GM19467 (cell line): ENCODE measurements at regions not wholly inside any gene's neighbourhood (a gene's known extent, or its start where the extent isn't known, plus 50 kb on each side); places are given as distances from the start of the nearest gene placed in this dataset.
"Not testable (repeated sequence)": the region's sequence is repeated elsewhere in the genome, so short reads cannot be mapped to it uniquely, and the experiment has no call there.

Experiments
- ATAC-seq: cut with Tn5 transposase; IDR thresholded peaks from one replicate; pipeline ENCODE4 v1.9.1; 2021; ENCODE audit warnings: mild to moderate bottlenecking, moderate library complexity; ENCODE audit not compliant: unreplicated experiment

DNA sequence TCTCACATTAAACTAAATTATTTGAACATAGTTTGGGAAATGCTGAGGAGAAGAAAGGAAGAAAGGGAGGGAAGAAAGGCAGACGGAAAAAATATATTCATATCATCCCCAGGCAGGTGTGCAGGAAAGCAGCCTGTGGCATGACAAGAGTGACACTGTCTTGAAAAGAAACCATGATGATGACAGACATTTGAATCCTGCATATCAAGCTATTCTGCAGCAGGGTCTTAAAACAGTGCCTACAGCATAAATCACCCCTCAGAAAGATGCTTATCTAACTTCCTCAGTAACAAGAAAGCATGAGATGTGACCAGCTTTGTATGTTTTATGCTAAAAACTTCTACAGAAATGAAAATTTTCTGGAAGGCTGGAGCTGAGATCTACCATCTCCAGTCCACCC lies 144.5 kb upstream of the GRM7 start:
- ATAC-seq = no peak

DNA sequence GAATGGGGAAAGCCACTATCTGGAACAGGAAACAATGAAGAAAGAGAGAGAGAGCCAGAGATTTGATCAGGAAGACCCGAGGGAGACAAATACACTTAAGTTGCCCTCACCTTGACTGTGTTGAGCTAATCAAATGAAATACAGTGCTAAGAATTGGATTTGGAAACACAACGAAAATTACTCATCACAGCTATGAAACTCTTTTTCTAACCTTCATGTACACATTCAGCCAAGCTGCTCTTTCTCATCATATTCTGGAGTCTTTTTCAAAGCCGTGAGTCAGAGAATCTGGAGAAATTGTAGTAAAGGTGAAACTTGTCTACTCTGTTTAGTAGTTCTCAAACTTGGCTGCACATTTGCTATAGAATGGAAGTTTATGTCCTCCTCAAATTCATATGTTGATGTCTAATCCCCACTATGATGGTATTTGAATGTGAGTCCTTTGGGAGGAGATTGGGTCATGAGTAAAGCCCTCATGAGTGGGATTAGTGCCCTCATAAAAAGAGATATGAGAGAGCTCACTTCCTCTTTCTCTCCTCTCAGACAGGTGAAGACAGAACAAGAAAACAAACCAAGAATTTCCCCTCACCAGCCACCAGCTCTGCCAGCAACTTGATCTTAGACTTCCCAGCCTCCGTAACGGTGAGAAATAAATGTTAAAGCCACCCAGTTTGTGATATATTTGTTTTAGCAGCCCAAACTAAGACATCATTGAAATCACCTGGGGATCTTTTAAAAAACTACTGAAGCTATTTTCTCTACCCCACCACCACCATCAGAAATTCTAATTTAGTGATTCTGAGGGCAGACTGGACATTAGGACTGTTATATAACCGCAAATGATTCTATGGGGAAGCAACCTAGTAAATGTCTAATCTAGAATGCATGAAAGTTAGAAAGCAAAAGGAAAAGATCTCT lies 143.6 kb upstream of the GRM7 start:
- peak; percentile 98 for ATAC-seq

DNA sequence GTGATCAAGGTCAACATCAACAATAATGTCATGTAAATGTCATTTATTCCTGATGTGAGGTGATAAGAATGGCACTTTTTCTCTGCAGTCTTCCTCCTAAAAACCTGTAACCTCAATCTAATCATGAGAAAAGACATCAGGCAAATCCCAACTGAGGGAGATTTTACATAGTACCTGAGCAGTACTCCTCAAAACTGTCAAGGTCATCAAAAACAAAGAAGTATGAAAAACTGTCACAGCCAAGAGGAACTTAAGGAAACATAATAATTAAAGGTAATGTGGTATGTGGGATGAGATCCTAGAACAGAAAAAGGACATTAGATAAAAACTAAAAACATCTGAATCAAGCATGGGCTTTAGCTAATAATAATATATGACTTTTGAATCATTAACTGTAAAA lies 140.9 kb upstream of the GRM7 start:
- no peak for ATAC-seq

DNA sequence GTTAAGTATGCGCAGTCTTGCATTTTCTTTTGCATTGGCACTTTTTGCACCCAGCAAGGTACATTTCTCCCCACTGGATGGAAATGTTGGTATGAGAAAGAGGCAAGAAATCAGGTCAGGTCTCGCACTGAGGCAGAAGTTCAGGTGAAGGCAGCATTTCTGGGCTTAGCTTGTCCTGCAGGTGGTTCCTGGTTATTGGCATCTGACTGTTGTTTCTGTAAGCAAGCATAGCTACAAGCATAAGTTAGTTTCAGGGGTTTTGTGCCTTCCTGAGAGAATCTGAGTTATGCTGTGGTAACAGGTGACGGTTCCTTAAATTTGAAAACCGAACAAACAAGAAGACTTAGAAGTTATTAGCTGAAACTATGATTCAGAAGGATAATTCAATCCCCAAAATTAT lies 139.4 kb upstream of the GRM7 start:
- no peak for ATAC-seq

DNA sequence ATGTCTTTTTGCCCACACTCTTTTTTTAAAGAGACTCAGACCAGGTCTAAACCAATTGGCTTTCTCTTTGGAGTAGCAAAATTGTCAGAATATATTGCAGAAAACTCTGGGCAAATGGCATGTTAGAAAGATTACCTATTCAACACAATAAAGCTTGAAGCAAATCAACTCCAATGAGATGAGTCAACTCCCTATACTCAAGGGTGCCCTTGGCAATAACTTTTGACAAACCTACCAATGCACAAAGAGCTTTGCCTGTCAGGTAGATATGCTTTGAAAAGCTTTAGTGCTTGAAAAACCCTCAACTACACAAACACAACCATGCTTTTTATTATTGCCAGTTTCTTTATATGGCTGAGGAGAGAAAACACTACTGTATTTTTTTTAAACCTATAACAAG lies 137.7 kb upstream of the GRM7 start:
- no peak for ATAC-seq

DNA sequence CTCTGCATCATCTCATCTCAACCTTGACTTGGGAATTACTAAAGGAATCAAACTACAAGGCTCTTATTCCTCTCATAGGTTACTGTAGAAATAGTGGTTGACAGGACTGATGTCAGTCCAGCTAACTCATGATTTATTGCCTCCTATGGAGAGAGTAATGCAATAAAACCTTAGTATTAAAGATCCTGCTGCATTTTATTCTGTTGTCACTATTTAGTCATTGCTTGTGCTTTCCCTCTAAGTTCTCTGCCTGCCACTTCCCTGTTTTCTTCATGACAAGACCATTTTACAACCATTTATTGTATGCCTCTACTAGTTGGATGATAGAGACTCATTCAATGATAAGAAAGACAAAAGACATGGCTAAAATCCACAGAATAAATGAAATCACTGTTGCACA lies 134.1 kb upstream of the GRM7 start:
- ATAC-seq = no peak

DNA sequence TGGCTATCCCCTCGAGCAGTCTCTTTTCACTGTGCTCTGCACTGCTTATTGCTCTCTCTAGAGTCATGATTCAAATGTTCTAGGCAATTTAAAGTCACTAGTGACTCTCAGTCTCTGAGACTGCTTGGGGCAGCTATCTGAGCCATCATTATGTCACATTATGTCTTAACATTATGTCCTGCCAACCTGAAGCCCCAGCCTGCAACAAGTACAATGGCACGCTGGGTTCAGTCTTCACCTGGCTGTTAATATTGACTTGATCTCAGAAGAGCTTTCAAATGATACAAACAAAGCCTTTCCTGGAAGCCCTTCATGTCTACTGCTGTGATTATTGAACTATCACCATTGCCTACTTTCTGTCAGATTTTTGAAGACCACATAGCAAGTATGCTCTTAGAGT lies 128.1 kb upstream of the GRM7 start:
- ATAC-seq = no peak

DNA sequence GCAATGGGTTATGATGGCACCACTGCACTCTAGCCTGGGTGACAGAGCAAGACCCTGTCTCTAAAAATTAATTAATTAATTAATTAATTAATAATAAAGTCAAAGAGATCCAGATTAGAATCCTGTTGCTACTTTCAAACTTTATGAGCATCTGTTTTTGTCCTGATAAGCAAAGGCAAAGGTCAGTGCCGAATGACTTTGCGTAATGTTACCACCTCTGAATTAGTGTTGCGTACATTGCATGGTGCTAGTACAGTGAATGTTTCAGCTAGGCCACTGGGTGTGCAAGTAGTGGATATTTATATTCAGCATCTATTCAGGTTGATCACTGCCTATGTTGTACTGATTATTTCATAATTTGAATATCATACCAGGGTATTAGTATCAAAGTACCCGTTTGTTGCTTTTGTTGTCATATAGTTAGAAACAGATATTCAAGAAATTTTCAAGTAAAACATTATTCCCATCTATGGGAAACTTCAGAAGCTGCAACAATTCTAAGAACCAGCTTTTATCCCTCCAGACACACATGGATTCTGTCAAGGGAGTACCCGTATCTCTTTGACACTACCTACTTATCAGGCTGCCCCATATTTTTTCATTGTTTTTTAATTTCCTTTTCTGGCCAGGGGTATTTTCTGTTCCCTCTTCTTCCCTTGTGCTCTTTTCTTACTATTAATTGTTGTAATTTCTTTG lies 127.1 kb upstream of the GRM7 start:
- no peak for ATAC-seq

DNA sequence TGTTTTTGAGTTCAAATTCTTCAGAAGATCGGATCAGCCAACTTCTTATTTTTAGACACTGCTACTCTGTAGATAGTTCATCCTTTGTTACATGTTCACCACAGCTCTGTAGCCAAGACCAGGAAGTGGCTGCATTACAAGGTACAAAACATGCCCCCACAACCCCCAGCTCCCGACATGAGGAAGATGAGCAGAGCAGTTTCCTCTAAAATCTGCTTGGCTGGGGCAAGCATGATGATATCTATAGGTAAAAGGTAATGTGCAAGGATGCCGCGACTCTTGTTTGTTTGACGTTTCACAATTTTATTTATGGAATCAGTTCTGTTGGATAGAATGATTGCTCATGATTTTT lies 126.5 kb upstream of the GRM7 start:
- no peak for ATAC-seq

DNA sequence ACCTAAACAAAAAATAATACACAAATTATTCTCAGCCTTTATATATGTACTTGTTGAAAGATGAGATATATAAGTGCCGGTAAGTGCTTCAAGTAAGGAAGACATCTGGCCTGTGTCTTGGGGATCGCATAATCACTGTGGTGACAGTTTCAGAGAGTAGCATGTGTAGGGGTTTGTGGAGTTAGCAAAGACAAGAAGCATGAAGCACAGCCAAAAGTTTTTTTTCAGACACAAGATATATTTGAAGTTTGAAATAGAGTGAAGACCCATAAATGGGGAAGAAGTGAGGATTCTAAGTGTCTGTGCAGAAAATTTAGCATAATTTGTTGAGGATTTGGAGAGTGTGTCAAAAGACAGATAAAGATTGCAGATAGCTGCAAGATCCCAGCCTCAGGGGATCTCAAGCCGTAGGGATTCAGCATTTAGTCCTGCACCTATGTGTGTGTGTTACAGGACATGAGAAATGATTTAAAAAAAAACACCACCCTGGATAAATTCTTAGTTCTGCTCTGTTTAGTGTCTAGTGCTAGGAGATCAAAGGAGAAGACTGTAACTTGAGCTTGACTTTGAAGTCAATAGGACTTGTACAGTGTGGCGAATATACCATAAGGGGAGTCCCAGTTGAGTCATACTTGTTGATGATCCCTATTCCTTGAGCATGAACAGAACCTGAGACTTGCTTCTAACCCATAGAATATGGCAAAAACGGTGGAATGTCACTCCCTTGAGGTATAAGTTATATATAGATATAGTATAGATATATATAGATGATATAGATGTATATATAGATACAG lies 123.9 kb upstream of the GRM7 start:
- ATAC-seq = no peak

DNA sequence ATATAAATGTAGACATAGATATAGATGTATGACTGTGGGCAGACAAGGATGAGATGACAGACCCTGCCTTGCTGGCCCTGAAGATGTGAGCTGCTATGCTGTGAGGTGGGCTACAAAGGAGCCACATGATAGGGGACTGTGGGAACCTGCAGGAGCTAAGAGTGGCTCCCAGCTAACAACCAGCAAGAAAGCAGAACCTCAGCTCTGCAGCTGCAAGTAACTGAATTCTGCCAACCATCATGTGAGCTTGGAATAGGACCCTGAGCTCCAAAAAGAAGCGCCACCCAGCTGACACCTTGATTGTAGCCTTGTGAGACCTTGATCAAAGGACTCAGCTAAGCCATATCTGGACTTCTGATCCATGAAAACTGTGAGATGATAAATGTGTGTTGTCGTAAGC lies 123.3 kb upstream of the GRM7 start:
- no peak for ATAC-seq

DNA sequence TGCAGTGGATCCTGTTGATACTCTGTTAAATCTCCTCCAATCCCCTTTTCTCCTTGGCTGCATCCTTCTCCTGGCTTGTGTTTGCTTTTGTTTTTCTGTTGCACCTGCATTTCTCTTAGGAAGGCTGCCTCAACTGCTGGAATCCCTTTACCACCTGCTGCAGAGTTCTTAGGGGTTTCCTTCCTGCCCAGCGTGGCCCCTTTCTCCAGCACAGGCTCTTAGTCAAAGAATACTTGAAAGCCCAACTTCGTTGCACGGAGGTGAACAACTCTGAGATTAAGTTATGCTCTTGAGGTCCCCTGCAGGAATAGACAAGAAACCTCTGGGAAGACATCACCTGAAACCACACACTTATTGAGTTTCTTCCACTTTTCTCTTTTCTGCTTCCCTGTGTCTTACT lies 121.6 kb upstream of the GRM7 start:
- no peak for ATAC-seq

DNA sequence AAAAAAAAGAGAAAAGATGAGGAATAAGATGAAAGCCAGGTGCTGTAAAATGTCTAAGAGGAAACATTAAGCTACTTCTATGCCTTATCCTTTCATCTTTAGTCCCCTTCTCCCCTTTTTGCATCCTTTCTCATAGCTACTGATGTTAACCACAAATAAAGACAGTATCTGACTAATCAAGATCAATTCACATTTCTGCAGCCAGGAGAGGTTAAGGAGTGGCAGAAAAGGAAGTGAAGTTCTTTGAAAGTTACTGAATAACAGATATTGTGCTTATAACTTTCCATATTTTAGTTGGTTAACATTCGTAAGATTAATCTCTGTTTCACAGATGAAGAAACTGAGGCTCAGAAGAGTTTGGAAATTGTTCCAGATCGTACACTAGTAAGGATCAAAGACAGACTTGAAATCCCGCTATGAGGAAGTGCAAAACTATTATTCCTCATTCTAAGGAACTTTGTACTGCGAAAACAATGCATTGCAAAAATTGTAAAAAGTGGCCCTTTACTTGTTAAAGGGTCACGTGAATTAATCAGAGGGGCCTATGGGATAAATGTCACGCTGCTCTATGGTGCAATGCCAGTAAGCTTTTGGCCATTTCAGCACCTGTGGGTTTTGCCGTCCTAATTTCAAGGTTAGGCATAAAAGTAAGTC lies 117.7 kb upstream of the GRM7 start:
- no peak for ATAC-seq

DNA sequence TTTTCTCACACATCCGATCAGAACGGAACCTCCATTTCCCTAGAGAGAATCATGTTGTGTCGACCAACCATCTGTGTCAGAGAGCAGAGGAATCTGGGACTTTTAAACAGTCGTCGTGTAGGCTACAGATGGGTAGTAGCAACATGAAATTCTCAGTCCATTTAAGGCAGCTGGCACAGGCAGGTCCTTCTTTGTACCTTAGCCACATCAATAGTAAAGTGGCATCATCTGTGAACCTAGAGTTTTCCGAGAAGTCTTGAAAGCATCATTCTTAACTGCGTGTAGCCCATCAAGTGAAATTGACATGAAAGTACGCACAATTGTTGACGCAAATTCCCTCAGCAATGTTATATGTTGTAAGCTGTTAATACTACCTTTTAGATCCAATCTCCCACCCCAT lies 114.5 kb upstream of the GRM7 start:
- ATAC-seq = no peak

DNA sequence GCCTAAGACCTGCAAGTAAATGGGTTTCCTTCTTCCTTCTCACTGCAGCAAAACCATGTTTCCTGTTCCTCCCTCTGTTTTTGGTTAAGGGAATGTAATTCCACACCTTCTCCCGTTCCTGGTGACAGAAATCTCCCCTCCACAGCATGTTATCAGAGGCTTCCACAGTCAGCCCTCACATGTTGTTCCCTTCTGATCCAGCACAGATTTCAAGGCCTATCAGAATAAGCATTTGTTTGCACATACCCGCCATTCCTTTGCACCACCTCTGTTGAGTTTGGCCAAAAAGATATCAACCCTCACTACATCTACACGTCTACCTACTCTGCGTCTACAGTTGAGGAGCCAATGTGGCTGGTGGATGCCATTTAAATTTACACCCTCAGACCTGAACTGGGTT lies 113.9 kb upstream of the GRM7 start:
- ATAC-seq = no peak

DNA sequence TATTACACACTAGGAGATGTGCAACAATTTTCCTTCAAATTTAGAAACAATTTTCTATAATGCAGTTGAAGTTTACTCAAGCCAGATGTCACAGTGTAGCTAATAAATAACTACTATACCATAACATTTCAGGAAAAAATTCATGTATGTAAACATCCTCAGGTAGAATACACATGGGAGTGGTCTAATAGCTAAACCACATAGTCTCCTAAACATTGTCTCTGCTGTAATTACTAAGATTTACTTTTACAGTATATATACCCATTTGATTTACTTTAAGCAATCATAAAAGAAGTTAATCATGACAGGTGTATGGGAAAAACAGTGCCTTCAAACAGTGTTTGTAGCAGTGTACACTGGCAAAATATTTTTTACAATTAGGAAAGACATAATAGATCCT lies 110.1 kb upstream of the GRM7 start:
- ATAC-seq = no peak

DNA sequence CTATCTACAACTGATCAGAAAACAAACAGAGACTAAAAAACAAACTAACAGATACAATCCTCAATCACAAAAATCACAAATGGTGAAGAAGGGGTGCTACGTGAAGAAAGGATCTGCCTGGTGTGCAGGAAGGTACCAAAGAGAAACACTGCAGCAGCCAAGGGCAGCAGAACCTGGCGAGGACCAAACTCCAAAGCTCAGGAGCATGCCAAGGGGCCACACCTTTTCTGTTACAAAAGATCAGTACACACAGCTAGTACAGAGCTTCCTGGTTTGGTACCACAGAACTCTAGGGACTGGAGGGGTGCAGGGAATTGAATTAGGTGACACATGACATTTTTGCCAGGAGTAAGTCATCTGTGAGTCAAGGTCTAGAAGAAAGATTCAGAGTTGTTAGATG lies 107.4 kb upstream of the GRM7 start:
- ATAC-seq = no peak

DNA sequence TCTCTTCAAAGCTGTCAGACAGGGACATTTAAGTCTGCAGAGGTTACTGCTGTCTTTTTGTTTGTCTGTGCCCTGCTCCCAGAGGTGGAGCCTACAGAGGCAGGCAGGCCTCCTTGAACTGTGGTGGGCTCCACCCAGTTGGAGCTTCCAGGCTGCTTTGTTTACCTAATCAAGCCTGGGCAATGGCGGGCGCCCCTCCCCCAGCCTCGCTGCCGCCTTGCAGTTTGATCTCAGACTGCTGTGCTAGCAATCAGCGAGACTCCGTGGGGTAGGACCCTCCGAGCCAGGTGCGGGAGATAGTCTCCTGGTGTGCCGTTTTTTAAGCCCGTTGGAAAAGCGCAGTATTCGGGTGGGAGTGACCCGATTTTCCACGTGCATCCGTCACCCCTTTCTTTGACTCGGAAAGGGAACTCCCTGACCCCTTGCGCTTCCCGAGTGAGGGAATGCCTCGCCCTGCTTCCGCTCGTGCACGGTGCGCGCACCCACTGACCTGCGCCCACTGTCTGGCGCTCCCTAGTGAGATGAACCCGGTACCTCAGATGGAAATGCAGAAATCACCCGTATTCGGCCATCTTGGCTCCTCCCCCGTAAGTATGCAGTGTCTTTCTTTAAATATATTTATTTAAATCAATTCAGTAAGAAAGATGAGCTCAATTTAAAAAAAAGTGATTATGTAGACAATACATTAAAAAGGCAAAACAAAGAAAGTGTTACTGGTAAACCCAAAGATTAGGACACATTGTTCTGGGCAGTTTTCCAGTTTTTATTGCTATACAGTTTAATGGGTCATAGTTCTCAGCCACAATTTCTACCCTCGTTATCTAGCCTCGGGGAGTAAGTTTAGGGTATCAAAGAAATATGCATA lies 91.2 kb upstream of the GRM7 start:
- not testable (repeated sequence) for ATAC-seq

DNA sequence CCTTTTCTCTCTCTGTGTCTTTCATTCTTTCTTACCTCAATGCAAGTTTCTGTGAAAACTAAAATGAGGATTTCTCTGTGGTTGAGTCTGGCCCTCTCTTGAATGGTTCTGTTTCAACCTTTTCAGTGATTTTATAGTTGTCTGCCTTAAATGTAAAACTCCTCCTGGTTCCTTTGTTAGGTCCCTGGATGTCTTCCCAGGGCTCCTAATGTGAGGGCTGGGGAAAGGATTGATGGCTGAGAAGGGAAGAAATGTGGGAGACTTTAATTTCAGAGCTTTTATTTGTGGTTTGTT lies 90.6 kb upstream of the GRM7 start:
- ATAC-seq = no peak

DNA sequence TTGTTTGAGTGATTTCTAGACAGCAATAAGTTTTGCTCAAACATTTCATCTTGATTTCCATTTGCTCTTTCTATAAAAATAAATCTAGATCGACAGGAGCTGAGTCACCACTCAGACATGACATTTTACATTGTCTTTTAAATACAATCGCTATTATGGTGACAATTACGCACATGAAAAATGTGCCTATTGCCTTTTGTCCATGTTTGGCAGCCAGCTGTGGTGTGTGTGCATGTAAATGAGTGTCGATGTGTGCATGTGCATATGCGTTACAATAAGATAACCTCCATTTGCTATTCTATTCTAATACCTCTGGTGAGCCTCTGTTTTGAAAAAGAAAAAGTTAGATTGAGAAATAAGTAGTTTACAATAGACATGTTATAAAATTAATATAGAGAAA lies 89.7 kb upstream of the GRM7 start:
- ATAC-seq = no peak

DNA sequence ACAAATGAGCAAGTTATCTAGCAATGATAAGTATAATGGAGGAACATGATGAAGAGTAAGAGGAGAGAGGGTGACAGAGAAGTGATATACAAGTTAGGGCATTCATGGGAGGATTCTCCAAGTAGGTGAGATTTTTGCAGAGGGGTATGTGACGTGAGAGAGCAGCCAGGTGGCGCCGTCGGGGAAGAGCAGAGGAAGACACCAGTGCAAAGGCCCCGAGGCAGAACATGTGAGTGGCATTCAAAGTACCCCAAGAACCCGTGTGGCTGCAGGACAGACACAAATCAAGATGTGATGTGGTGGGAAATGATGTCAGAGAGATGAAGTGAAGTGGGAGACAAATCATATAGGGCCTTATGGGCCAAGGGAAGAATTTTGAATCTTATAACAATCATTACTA lies 81.8 kb upstream of the GRM7 start:
- no peak for ATAC-seq
